Right lobe of liver (tissue), 4 donors: ENCODE measurements at regions not wholly inside any gene's neighbourhood (a gene's known extent, or its start where the extent isn't known, plus 50 kb on each side); places are given as distances from the start of the nearest gene placed in this dataset.

ENCODE experiments used
- CTCF ChIP-seq, 4 donors: fragments of 200-600 bp in 3 of 4; fragments of 450-650 bp in 1 of 4; IDR thresholded peaks; one replicate each; pipeline versions ENCODE4 v1.5.1 to v1.8.0; 2016 to 2022; ENCODE audit warnings: antibody characterized with exemption in 4 of 4, mild to moderate bottlenecking in 2 of 4
- POLR2A ChIP-seq: fragments of 450-650 bp; IDR thresholded peaks from one replicate; pipeline ENCODE4 v1.6.1; 2017; ENCODE audit warnings: antibody characterized with exemption, mild to moderate bottlenecking
- donor health status: DM: no; HTN: no; CAD: no.
- donor health status: DM: no; HTN: no; CAD: no.
- donor health status: DM: no; HTN: yes; CAD: no.

- TF ChIP-seq POLR2A (no peak), CTCF (IDR thresholded peaks at IDR 0.05) (no peak)
Measured at GRCh38 chr17:12489325-12489724, 176.4 kb upstream of the MYOCD start.
